ENCODE measurements at regions not wholly inside any gene's neighbourhood (a gene's known extent, or its start where the extent isn't known, plus 50 kb on each side); places are given as distances from the start of the nearest gene placed in this dataset.
"Not testable (repeated sequence)": the region's sequence is repeated elsewhere in the genome, so short reads cannot be mapped to it uniquely, and the experiment has no call there.

GRCh38 chr1:74946388-74946787, 187.8 kb upstream of the LHX8 start:
- ChIA-PET POLR2A (no interaction called here), CTCF (no interaction called here)
- Histone ChIP-seq H4K20me1 (ENCODE audit: control insufficient read depth, insufficient read depth, low read length, poor library complexity, severe bottlenecking) (no peaks in the 10 kb centered on the region), H3K9me3 (ENCODE audit: control extremely low read depth in 1 of 3, control insufficient read depth in 2 of 3, insufficient read depth in 1 of 3, low read length in 2 of 3) (peaks cover 0 to 4% (median 0%) of the 10 kb centered on the region in 3 donors), H3K9ac (ENCODE audit: low read length) (no peak overlapping the region), H2AFZ (ENCODE audit: insufficient read depth, low read depth, low read length, poor library complexity, severe bottlenecking) (no peak overlapping the region), H3K4me3 (ENCODE audit: control extremely low read depth in 1 of 5, extremely low read depth in 1 of 5, insufficient read depth in 1 of 5, low read depth in 2 of 5, low read length in 4 of 5) (no peak overlapping the region), H3K27ac (ENCODE audit: low read length in 2 of 2) (no peak overlapping the region), H3K79me2 (ENCODE audit: control insufficient read depth, insufficient read depth, low read length) (no peaks in the 10 kb centered on the region), H3K27me3 (replicated peaks in 1 of 4; ENCODE audit: control extremely low read depth in 1 of 4, control insufficient read depth in 3 of 4, insufficient read depth in 4 of 4, low read length in 3 of 4) (no peaks in the 10 kb centered on the region), H3K4me1 (ENCODE audit: control insufficient read depth in 2 of 2, insufficient read depth in 2 of 2, low read length in 2 of 2) (no peaks in the 10 kb centered on the region), H3K4me2 (replicated peaks; ENCODE audit: low read depth, low read length, poor library complexity, severe bottlenecking) (no peak overlapping the region), H3K36me3 (replicated peaks in 1 of 2; ENCODE audit: control extremely low read depth in 1 of 2, control insufficient read depth in 1 of 2, extremely low read depth in 1 of 2, insufficient read depth in 2 of 2, low read length in 1 of 2) (no peaks in the 10 kb centered on the region)
- Mint-ChIP-seq H3K27ac (no peak overlapping the region), H3K27me3 (no peaks in the 10 kb centered on the region), H3K4me1 (no peaks in the 10 kb centered on the region), H3K4me3 (no peak overlapping the region), H3K9me3 (ENCODE audit: insufficient read depth) (peaks cover 3% of the 10 kb centered on the region)
- intact Hi-C loops (cut with micrococcal nuclease): no loop called here
- TF ChIP-seq EZH2 (IDR thresholded peaks at IDR 0.05; ENCODE audit: borderline replicate concordance, insufficient read depth, low read depth, low read length, poor library complexity, severe bottlenecking) (no peak), CTCF (IDR thresholded peaks at IDR 0.05) (no peak)
- no peak for ATAC-seq (ENCODE audit: low read depth)
- no peak for DNase-seq
- WGBS (ENCODE audit: insufficient coverage): no CpG with 5 or more reads among the region's 2 CpGs

GRCh38 chr1:74949348-74949747, 184.8 kb upstream of the LHX8 start:
- H3K4me1 Mint-ChIP-seq; H3K4me1 ChIP-seq (ENCODE audit: control insufficient read depth in 2 of 2, insufficient read depth in 2 of 2, low read length in 2 of 2); H3K9me3 ChIP-seq (ENCODE audit: control extremely low read depth in 1 of 3, control insufficient read depth in 2 of 3, insufficient read depth in 1 of 3, low read length in 2 of 3); ATAC-seq (ENCODE audit: low read depth); H3K27ac Mint-ChIP-seq; H3K9me3 Mint-ChIP-seq (ENCODE audit: insufficient read depth); H3K27ac ChIP-seq (ENCODE audit: low read length in 2 of 2); CTCF ChIA-PET; intact Hi-C loops (cut with micrococcal nuclease); H3K36me3 ChIP-seq (replicated peaks in 1 of 2; ENCODE audit: control extremely low read depth in 1 of 2, control insufficient read depth in 1 of 2, extremely low read depth in 1 of 2, insufficient read depth in 2 of 2, low read length in 1 of 2); DNase-seq; H3K9ac ChIP-seq (ENCODE audit: low read length); POLR2A ChIA-PET; H3K27me3 Mint-ChIP-seq; H3K27me3 ChIP-seq (replicated peaks in 1 of 4; ENCODE audit: control extremely low read depth in 1 of 4, control insufficient read depth in 3 of 4, insufficient read depth in 4 of 4, low read length in 3 of 4); H3K4me2 ChIP-seq (replicated peaks; ENCODE audit: low read depth, low read length, poor library complexity, severe bottlenecking); H4K20me1 ChIP-seq (ENCODE audit: control insufficient read depth, insufficient read depth, low read length, poor library complexity, severe bottlenecking); H2AFZ ChIP-seq (ENCODE audit: insufficient read depth, low read depth, low read length, poor library complexity, severe bottlenecking); H3K4me3 Mint-ChIP-seq; H3K4me3 ChIP-seq (ENCODE audit: control extremely low read depth in 1 of 5, extremely low read depth in 1 of 5, insufficient read depth in 1 of 5, low read depth in 2 of 5, low read length in 4 of 5); H3K79me2 ChIP-seq (ENCODE audit: control insufficient read depth, insufficient read depth, low read length): not testable (repeated sequence)
- 71% methylated on average over 2 of the region's 2 CpGs for WGBS (ENCODE audit: insufficient coverage)

GRCh38 chr1:74951981-74952380, 182.2 kb upstream of the LHX8 start:
- H3K4me3 Mint-ChIP-seq; intact Hi-C loops (cut with micrococcal nuclease); H3K27me3 Mint-ChIP-seq; H3K36me3 ChIP-seq (replicated peaks in 1 of 2; ENCODE audit: control extremely low read depth in 1 of 2, control insufficient read depth in 1 of 2, extremely low read depth in 1 of 2, insufficient read depth in 2 of 2, low read length in 1 of 2); H3K4me1 Mint-ChIP-seq; H3K4me1 ChIP-seq (ENCODE audit: control insufficient read depth in 2 of 2, insufficient read depth in 2 of 2, low read length in 2 of 2); H4K20me1 ChIP-seq (ENCODE audit: control insufficient read depth, insufficient read depth, low read length, poor library complexity, severe bottlenecking); DNase-seq; H3K79me2 ChIP-seq (ENCODE audit: control insufficient read depth, insufficient read depth, low read length); H3K9ac ChIP-seq (ENCODE audit: low read length); H3K9me3 ChIP-seq (ENCODE audit: control extremely low read depth in 1 of 3, control insufficient read depth in 2 of 3, insufficient read depth in 1 of 3, low read length in 2 of 3); POLR2A ChIA-PET; H2AFZ ChIP-seq (ENCODE audit: insufficient read depth, low read depth, low read length, poor library complexity, severe bottlenecking); H3K27ac Mint-ChIP-seq; H3K9me3 Mint-ChIP-seq (ENCODE audit: insufficient read depth); H3K4me3 ChIP-seq (ENCODE audit: control extremely low read depth in 1 of 5, extremely low read depth in 1 of 5, insufficient read depth in 1 of 5, low read depth in 2 of 5, low read length in 4 of 5); H3K27ac ChIP-seq (ENCODE audit: low read length in 2 of 2); CTCF ChIA-PET; H3K4me2 ChIP-seq (replicated peaks; ENCODE audit: low read depth, low read length, poor library complexity, severe bottlenecking); H3K27me3 ChIP-seq (replicated peaks in 1 of 4; ENCODE audit: control extremely low read depth in 1 of 4, control insufficient read depth in 3 of 4, insufficient read depth in 4 of 4, low read length in 3 of 4); ATAC-seq (ENCODE audit: low read depth): not testable (repeated sequence)
- WGBS (ENCODE audit: insufficient coverage): 97% methylated on average over 16 of the region's 23 CpGs

Data from B cell (primary cell).